Stimulated activated memory B cell treated with anti-CD40 and anti-IgM and Interleukin-4, amounts not matched to agents 10 μg/mL and 1 μg/mL and 100 μg/mL, for 72 hours (primary cell): ENCODE measurements at regions not wholly inside any gene's neighbourhood (a gene's known extent, or its start where the extent isn't known, plus 50 kb on each side); places are given as distances from the start of the nearest gene placed in this dataset.
A peak's percentile ranks its signal among the peaks of the same experiment; 100 is the strongest.
"Not testable (repeated sequence)": the region's sequence is repeated elsewhere in the genome, so short reads cannot be mapped to it uniquely, and the experiment has no call there.

Experiments
- ATAC-seq: fragments of 150-1000 bp; cut with Tn5 transposase; 2 replicates; pipeline ENCODE4 v1.10.0; 2021
- H3K27ac Mint-ChIP-seq: one replicate; pipeline ENCODE4 v1.8.0; 2022; ENCODE audit warnings: mild to moderate bottlenecking, mixed read lengths
- H3K27me3 Mint-ChIP-seq: one replicate; pipeline ENCODE4 v1.8.0; 2022; ENCODE audit warnings: mixed read lengths
- H3K36me3 Mint-ChIP-seq: one replicate; pipeline ENCODE4 v1.8.0; 2022; ENCODE audit warnings: mixed read lengths
- H3K4me1 Mint-ChIP-seq: one replicate; pipeline ENCODE4 v1.8.0; 2022; ENCODE audit warnings: mixed read lengths
- H3K4me3 Mint-ChIP-seq: one replicate; pipeline ENCODE4 v1.8.0; 2022; ENCODE audit warnings: mild to moderate bottlenecking, moderate library complexity, mixed read lengths
- H3K9me3 Mint-ChIP-seq: one replicate; pipeline ENCODE4 v1.8.0; 2022; ENCODE audit warnings: mixed read lengths

DNA sequence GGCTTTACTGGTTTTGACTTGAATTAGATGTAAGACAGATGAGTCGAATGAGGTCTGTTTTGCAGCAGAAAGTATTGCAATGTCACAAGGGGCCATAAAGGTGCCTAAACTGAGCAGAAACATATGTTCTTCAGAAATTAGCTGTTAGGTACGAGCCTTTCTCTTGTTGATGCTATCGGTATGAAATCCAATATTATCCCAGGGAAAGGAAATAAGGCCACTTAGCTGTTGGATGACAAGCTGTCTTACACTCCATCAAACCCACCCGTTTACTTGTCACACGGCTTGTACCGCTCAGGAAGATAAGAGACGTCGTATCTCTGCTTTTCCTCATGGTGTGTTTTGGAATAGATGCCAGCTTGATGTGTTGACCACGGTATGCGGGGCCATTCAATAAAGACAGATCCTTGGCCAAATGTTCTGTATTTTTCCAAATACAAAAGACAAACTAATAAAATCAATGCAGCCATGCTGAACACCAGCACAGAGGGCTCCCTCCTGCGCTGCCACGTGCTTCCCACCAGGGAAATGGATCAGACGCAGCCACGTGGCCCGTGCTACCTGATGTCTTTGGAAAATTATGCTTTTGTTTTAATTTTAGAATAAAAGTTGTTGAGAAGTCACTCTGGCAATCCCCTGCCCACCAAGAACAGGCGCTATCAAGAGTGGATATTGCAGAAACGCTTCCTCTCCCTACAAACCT lies 255.9 kb upstream of the SULF2 start:
- H3K9me3 Mint-ChIP-seq, result peaks cover 10% of the 10 kb centered on the region
- H3K36me3 Mint-ChIP-seq, result no peaks in the 10 kb centered on the region
- no peaks in the 10 kb centered on the region for H3K4me1 Mint-ChIP-seq
- ATAC-seq, result no peak
- no peak overlapping the region for H3K4me3 Mint-ChIP-seq
- H3K27ac Mint-ChIP-seq, result no peak overlapping the region
- H3K27me3 Mint-ChIP-seq, result peaks cover 16% of the 10 kb centered on the region

DNA sequence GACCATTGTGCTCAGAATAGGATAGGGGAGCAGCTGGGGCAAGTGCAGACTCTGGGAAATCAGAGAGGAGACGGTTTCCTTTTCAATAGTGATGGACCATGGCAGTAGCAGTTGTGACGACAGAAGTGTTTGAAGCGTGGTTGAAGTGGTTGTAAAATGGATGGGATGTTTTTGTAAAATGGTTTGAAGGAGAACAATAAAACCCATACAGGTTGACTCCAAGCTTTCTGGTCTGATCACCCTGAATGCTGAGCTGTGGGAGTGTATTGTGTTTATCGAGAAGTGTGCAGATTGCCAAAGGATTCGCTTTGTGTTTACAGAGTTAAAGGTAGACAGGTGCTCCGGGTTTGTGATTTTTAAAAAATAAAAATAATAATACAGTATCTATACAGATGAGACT lies 255.2 kb upstream of the SULF2 start:
- ATAC-seq, result no peak
- Mint-ChIP-seq H3K27ac (no peak overlapping the region), H3K9me3 (peaks cover 14% of the 10 kb centered on the region), H3K36me3 (no peaks in the 10 kb centered on the region), H3K4me1 (no peaks in the 10 kb centered on the region), H3K27me3 (peaks cover 16% of the 10 kb centered on the region), H3K4me3 (no peak overlapping the region)

GRCh38 chr20:48040051-48040450 lies 254.8 kb upstream of the SULF2 start:
- peaks cover 17% of the 10 kb centered on the region for H3K27me3 Mint-ChIP-seq
- H3K4me3 Mint-ChIP-seq, result no peak overlapping the region
- H3K9me3 Mint-ChIP-seq, result peaks cover 14% of the 10 kb centered on the region
- H3K4me1 Mint-ChIP-seq, result no peaks in the 10 kb centered on the region
- no peak for ATAC-seq
- no peak overlapping the region for H3K27ac Mint-ChIP-seq
- no peaks in the 10 kb centered on the region for H3K36me3 Mint-ChIP-seq

DNA sequence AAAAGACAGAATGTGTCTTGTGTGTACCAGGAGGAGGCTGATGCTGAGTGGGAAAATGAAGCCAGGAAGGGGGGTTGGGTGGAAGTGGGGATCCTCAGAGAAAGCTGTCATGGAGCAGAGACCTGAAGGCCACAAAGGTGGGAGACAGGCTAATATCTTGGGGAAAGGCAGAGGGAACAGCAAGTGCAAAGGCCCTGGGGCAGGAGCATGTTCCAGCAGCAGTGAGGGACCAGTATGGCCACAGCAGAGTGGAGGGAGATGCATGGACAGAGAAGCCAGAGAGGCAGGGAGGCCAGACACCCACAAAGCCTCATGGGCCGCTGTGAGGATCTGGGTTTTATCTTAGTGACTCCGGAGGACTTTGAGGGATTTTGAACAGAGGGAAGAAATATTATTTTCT lies 254.2 kb upstream of the SULF2 start:
- Mint-ChIP-seq H3K27me3 (peaks cover 23% of the 10 kb centered on the region), H3K27ac (no peak overlapping the region), H3K4me1 (no peaks in the 10 kb centered on the region), H3K36me3 (no peaks in the 10 kb centered on the region), H3K4me3 (no peak overlapping the region), H3K9me3 (peaks cover 14% of the 10 kb centered on the region)
- no peak for ATAC-seq

DNA sequence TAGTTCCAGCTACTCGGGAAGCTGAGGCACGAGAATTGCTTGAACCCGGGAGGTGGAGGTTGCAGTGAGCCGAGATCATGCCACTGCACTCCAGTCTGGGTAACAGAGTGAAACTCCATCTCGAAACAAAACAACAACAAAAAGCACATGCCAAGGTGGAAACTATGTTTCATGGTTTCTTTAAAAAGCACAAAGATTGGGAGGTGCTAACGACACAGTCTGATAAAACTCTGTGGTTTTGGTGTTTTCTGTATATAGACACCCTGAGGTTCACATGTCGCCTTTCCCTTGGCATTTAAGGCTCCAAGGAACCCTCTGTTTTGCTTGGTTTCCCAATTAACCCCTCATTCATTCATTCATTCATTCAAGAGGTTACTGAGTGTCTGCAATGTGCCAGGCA lies 253.4 kb upstream of the SULF2 start:
- Mint-ChIP-seq H3K27me3 (peaks cover 23% of the 10 kb centered on the region), H3K36me3 (no peaks in the 10 kb centered on the region), H3K27ac (no peak overlapping the region), H3K4me3 (no peak overlapping the region), H3K9me3 (peaks cover 14% of the 10 kb centered on the region), H3K4me1 (no peaks in the 10 kb centered on the region)
- no peak for ATAC-seq

DNA sequence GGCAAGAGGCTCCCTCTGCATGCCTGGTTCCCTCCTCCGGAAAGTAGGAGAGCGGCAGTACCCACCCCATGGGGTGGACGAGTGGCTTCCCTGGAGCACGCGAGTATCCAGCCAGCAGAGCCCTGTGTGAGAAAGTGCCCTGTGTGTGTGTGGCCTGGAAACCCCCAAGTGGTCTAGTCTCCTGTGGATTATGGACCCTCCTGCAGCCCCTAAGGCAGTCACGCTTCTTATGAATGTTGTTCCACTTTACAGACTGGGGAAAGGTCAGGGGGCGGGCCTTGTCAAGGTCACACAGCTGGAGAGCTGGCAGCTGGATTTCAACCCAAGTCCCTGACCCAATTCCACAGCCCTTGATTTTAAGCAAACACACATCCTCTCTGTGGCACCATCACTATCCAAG lies 252.5 kb upstream of the SULF2 start:
- not testable (repeated sequence) for H3K4me3 Mint-ChIP-seq, H3K4me1 Mint-ChIP-seq, H3K27ac Mint-ChIP-seq

GRCh38 chr20:48035961-48036731 lies 250.9 kb upstream of the SULF2 start:
- no peak overlapping the region for H3K27ac Mint-ChIP-seq
- H3K9me3 Mint-ChIP-seq, result peaks cover 14% of the 10 kb centered on the region
- peaks cover 23% of the 10 kb centered on the region for H3K27me3 Mint-ChIP-seq
- no peaks in the 10 kb centered on the region for H3K36me3 Mint-ChIP-seq
- ATAC-seq, result no peak
- H3K4me1 Mint-ChIP-seq, result no peaks in the 10 kb centered on the region
- H3K4me3 Mint-ChIP-seq, result no peak overlapping the region

More for the DNA sequence above, 252.5 kb upstream of the SULF2 start:
- Mint-ChIP-seq H3K27me3 (peaks cover 23% of the 10 kb centered on the region), H3K9me3 (peaks cover 14% of the 10 kb centered on the region)
- not testable (repeated sequence) for H3K36me3 Mint-ChIP-seq, ATAC-seq

- no peak overlapping the region for H3K27ac Mint-ChIP-seq
- H3K27me3 Mint-ChIP-seq, result peaks cover 23% of the 10 kb centered on the region
- ATAC-seq, result no peak
Measured at GRCh38 chr20:48034751-48035150, 249.5 kb upstream of the SULF2 start.

GRCh38 chr20:48033005-48033404 lies 247.7 kb upstream of the SULF2 start:
- H3K27me3 Mint-ChIP-seq, result peaks cover 16% of the 10 kb centered on the region
- ATAC-seq, H3K27ac Mint-ChIP-seq, H3K4me1 Mint-ChIP-seq, H3K9me3 Mint-ChIP-seq, H3K36me3 Mint-ChIP-seq, H3K4me3 Mint-ChIP-seq: not testable (repeated sequence)

More at GRCh38 chr20:48034751-48035150, 249.5 kb upstream of the SULF2 start:
- no peak overlapping the region for H3K4me3 Mint-ChIP-seq
- no peaks in the 10 kb centered on the region for H3K36me3 Mint-ChIP-seq
- H3K4me1 Mint-ChIP-seq, result no peaks in the 10 kb centered on the region
- H3K9me3 Mint-ChIP-seq, result peaks cover 8% of the 10 kb centered on the region

DNA sequence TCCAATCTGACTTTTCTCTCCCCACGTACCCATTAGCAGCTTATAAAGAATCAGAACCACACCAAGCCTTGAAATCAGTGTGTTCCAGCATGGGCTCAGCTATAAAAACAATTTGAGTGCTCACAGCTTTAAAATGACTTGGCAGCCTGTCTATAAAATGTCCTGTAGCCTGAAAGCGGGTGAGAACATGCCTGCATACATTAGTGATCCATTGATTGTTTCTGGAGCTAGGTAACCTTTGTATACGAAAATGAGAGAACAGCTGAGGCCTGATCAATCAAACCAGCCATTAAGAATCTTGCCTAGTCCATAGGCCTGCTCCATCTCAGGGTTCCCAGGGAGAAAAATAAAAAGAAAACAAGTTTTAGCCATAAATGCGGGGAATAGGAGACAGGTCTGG lies 245.8 kb upstream of the SULF2 start:
- Mint-ChIP-seq H3K36me3 (no peaks in the 10 kb centered on the region), H3K9me3 (peaks cover 5% of the 10 kb centered on the region), H3K4me3 (no peak overlapping the region), H3K27me3 (peaks cover 7% of the 10 kb centered on the region), H3K27ac (no peak overlapping the region), H3K4me1 (no peaks in the 10 kb centered on the region)
- ATAC-seq, result no peak

- Mint-ChIP-seq H3K27me3 (peaks cover 9% of the 10 kb centered on the region), H3K4me1 (peaks cover 5% of the 10 kb centered on the region), H3K36me3 (peaks cover 5% of the 10 kb centered on the region), H3K9me3 (peaks cover 2% of the 10 kb centered on the region), H3K4me3 (no peak overlapping the region), H3K27ac (no peak overlapping the region)
- ATAC-seq, result peak; percentile 41
Measured at GRCh38 chr20:48026981-48027592, 241.8 kb upstream of the SULF2 start.

GRCh38 chr20:48025661-48026060 lies 240.4 kb upstream of the SULF2 start:
- Mint-ChIP-seq H3K27me3 (peaks cover 14% of the 10 kb centered on the region), H3K27ac (no peak overlapping the region), H3K36me3 (peaks cover 8% of the 10 kb centered on the region), H3K4me1 (peaks cover 5% of the 10 kb centered on the region), H3K4me3 (no peak overlapping the region), H3K9me3 (peaks cover 5% of the 10 kb centered on the region)
- no peak for ATAC-seq

DNA sequence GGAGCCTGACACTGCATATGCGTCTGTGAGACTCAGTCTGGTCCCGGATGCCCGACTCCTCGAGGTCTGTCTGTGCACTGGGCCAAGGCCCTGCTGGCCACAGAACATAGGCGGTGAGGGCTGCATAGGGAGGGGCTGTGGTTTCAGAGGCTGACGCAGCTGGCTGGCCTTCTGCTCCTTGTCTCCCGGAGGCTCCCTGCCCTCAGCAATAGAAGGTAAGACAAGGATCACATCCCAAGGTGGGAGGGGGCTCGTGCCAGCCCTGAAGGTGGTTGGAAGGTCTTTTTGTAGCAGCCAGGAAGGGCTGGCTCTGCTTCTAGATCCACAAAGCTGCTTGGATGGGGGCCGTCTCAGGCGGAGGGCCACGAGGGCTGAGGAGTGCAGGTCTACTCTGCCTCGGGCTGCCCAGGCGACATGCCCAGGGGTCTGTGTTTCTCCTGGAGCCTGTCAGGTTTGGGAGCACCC lies 239.8 kb upstream of the SULF2 start:
- peaks cover 20% of the 10 kb centered on the region for H3K27me3 Mint-ChIP-seq
- peaks cover 8% of the 10 kb centered on the region for H3K36me3 Mint-ChIP-seq
- no peak overlapping the region for H3K4me3 Mint-ChIP-seq
- peaks cover 5% of the 10 kb centered on the region for H3K9me3 Mint-ChIP-seq
- no peak for ATAC-seq
- peaks cover 5% of the 10 kb centered on the region for H3K4me1 Mint-ChIP-seq
- no peak overlapping the region for H3K27ac Mint-ChIP-seq

GRCh38 chr20:48024539-48024938 lies 239.3 kb upstream of the SULF2 start:
- Mint-ChIP-seq H3K4me1 (peaks cover 5% of the 10 kb centered on the region), H3K9me3 (peaks cover 5% of the 10 kb centered on the region), H3K36me3 (peaks cover 8% of the 10 kb centered on the region), H3K4me3 (no peak overlapping the region), H3K27me3 (peaks cover 25% of the 10 kb centered on the region), H3K27ac (no peak overlapping the region)
- no peak for ATAC-seq

DNA sequence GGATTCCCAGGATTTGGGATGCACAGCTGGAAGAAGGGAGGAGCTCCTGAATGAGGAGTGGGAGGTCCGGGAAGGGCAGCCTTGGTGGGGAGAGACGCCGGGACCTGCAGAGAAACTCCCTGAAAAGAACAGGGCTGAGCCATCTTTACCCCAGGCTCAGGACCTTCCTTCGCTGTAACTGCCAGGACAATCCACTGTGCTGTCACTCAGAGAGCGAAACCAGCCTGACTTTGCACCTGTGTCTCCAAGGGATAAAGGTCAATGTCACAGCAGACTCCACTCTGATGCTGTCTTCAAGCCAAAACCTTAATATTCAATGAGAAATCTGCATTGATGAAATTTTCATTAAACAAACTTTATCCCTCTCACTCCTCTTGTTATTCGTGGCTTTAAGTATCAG lies 235.4 kb upstream of the SULF2 start:
- Mint-ChIP-seq H3K9me3 (peaks cover 11% of the 10 kb centered on the region), H3K27me3 (peaks cover 46% of the 10 kb centered on the region), H3K4me1 (peaks cover 11% of the 10 kb centered on the region)
- not testable (repeated sequence) for H3K27ac Mint-ChIP-seq, H3K36me3 Mint-ChIP-seq, ATAC-seq, H3K4me3 Mint-ChIP-seq
